DOHH2 (cell line): ENCODE measurements at regions not wholly inside any gene's neighbourhood (a gene's known extent, or its start where the extent isn't known, plus 50 kb on each side); places are given as distances from the start of the nearest gene placed in this dataset.

ENCODE experiments used
- CTCF ChIP-seq: fragments of 200-600 bp; sonication (generic); IDR thresholded peaks from one replicate; pipeline ENCODE4 v1.5.1; 2014; ENCODE audit warnings: antibody characterized with exemption, mild to moderate bottlenecking, low read depth, low read length; ENCODE audit not compliant: poor library complexity, severe bottlenecking
- EZH2phosphoT487 ChIP-seq: fragments of 200-600 bp; sonication (generic); IDR thresholded peaks from 2 replicates; pipeline ENCODE4 v1.6.1; 2017; ENCODE audit warnings: borderline replicate concordance, mild to moderate bottlenecking, antibody characterized with exemption, low read length, moderate library complexity, mixed read lengths

DNA sequence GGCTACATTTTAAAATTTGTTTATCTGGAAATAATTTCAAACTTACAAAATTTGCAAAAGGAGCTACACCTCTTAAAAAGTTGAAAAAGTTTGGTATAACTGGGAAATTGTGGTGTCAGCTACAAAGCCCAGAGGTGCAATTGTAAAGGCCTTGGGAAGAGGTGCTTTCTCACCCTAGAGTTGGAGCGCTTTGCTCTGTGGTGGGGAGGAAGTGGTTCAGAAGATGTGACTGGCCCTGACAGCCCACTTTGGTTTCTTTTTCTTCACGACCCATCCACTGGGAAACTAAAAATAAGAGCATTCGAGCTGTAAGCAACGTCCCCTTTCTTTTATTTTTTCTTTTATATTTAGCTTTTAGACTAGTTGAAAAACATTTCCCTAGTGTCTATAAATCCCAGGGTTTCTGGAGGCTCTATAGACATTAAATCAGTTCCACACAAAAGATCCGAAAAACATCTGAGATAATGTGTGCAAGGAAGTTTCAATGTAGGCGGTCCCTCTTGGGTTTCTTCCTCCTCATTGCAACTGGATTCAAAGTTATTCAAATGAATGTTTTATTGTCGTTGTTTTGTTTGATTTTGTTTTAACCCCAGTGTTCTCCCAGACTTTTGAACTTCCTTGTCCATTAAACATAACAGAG, 397.8 kb downstream of the KIF16B start:
- TF ChIP-seq EZH2phosphoT487 (no peak), CTCF (no peak)
